Kasumi-1 (cell line): ENCODE measurements at regions not wholly inside any gene's neighbourhood (a gene's known extent, or its start where the extent isn't known, plus 50 kb on each side); places are given as distances from the start of the nearest gene placed in this dataset.

Source experiments
- DNase-seq, 2 experiments: peaks; one replicate each; lab custom pipeline; 2025; lab: John Stamatoyannopoulos, UW

GRCh38 chr12:22900401-22900800, 275.4 kb downstream of the ETNK1 start:
- no peak for DNase-seq

GRCh38 chr12:22904485-22904884, 279.5 kb downstream of the ETNK1 start:
- no peak for DNase-seq

GRCh38 chr12:22916241-22916640, 291.3 kb downstream of the ETNK1 start:
- DNase-seq, result no peak

GRCh38 chr12:22916815-22917214, 291.8 kb downstream of the ETNK1 start:
- no peak for DNase-seq

- no peak for DNase-seq
These were observed 294.9 kb downstream of the ETNK1 start for GRCh38 chr12:22919883-22920282.

- DNase-seq, result no peak
These were observed 298.8 kb downstream of the ETNK1 start for GRCh38 chr12:22923768-22924167.

- DNase-seq, result no peak
These were observed 299.4 kb downstream of the ETNK1 start for GRCh38 chr12:22924391-22924790.

- no peak for DNase-seq
These were observed 300.7 kb downstream of the ETNK1 start for GRCh38 chr12:22925623-22926022.

- DNase-seq, result no peak
These were observed 307.5 kb downstream of the ETNK1 start for GRCh38 chr12:22932431-22932830.

- no peak for DNase-seq
These were observed 310.1 kb downstream of the ETNK1 start for GRCh38 chr12:22935090-22935489.

GRCh38 chr12:22935501-22935900, 310.5 kb downstream of the ETNK1 start:
- no peak for DNase-seq

- no peak for DNase-seq
These were observed 313.4 kb downstream of the ETNK1 start for GRCh38 chr12:22938323-22938722.

- no peak for DNase-seq
These were observed 326.2 kb downstream of the ETNK1 start for GRCh38 chr12:22951206-22951605.

- DNase-seq, result no peak
These were observed 331.7 kb downstream of the ETNK1 start for GRCh38 chr12:22956690-22957089.

GRCh38 chr12:22967171-22967570, 342.2 kb downstream of the ETNK1 start:
- DNase-seq, result no peak

GRCh38 chr12:22969521-22969920, 344.6 kb downstream of the ETNK1 start:
- no peak for DNase-seq

GRCh38 chr12:22971247-22971646, 346.3 kb downstream of the ETNK1 start:
- DNase-seq, result no peak

GRCh38 chr12:22971701-22972191, 346.8 kb downstream of the ETNK1 start:
- DNase-seq, result no peak

- DNase-seq, result no peak
These were observed 349.9 kb downstream of the ETNK1 start for GRCh38 chr12:22974865-22975264.

- DNase-seq, result no peak
These were observed 354.0 kb downstream of the ETNK1 start for GRCh38 chr12:22978962-22979361.

GRCh38 chr12:22979854-22980469, 355.0 kb downstream of the ETNK1 start:
- no peak for DNase-seq

GRCh38 chr12:22981711-22982110, 356.7 kb downstream of the ETNK1 start:
- no peak for DNase-seq

GRCh38 chr12:22982635-22983034, 357.7 kb downstream of the ETNK1 start:
- no peak for DNase-seq

- DNase-seq, result no peak
These were observed 362.0 kb downstream of the ETNK1 start for GRCh38 chr12:22986997-22987396.
